B cell (primary cell): ENCODE measurements at regions not wholly inside any gene's neighbourhood (a gene's known extent, or its start where the extent isn't known, plus 50 kb on each side); places are given as distances from the start of the nearest gene placed in this dataset.

Experiments
- ATAC-seq: fragments of 200-7000 bp; cut with Tn5 transposase; one replicate; pipeline ENCODE4 v1.10.0; 2021; ENCODE audit warnings: low read depth, mild to moderate bottlenecking, moderate number of reproducible peaks, moderate library complexity
- CTCF ChIA-PET: fragments of 350-600 bp; sonication (Branson Sonifier 250); formaldehyde crosslinking; loops from one replicate; lab custom pipeline; 2021; ENCODE audit warnings: antibody characterized with exemption, inconsistent platforms; lab: Charles Lee
- POLR2A ChIA-PET: fragments of 350-600 bp; sonication (Branson Sonifier 250); formaldehyde crosslinking; loops from one replicate; lab custom pipeline; 2021; ENCODE audit warnings: antibody characterized with exemption; lab: Charles Lee
- DNase-seq: peaks from one replicate; pipeline ENCODE4 v3.0.0; 2013
- H2AFZ ChIP-seq: 2 replicates; pipeline ENCODE4 v1.6.1; 2012; ENCODE audit warnings: mild to moderate bottlenecking, low read depth, low read length; ENCODE audit not compliant: insufficient read depth, poor library complexity, severe bottlenecking
- H3K27ac ChIP-seq, 2 donors: 1 replicate in 1 of 2; 2 replicates in 1 of 2; pipeline ENCODE4 v1.5.1; 2012 to 2013; ENCODE audit warnings: low read length in 2 of 2, mild to moderate bottlenecking in 2 of 2, moderate library complexity in 1 of 2
- H3K27me3 ChIP-seq, 4 experiments: fragments of 200-600 bp in 1 of 4; sonication (generic) in 1 of 4; replicated peaks in 1 of 4; 1 replicate in 2 of 4; 2 replicates in 2 of 4; pipeline versions ENCODE4 v1.6.1 to v1.7.0; 2013 to 2016; ENCODE audit warnings: low read length in 3 of 4, mild to moderate bottlenecking in 2 of 4, mixed read lengths in 1 of 4, moderate library complexity in 1 of 4; ENCODE audit not compliant: insufficient read depth in 4 of 4, control insufficient read depth in 3 of 4; ENCODE audit errors: control extremely low read depth in 1 of 4
- H3K36me3 ChIP-seq, 2 experiments: replicated peaks in 1 of 2; 1 replicate in 1 of 2; 2 replicates in 1 of 2; pipeline versions ENCODE4 v1.6.1 to v1.7.1; 2013; ENCODE audit warnings: low read length in 1 of 2; ENCODE audit not compliant: insufficient read depth in 2 of 2, control insufficient read depth in 1 of 2; ENCODE audit errors: control extremely low read depth in 1 of 2, extremely low read depth in 1 of 2
- H3K4me1 ChIP-seq, 2 donors: fragments of 200-600 bp in 1 of 2; sonication (generic) in 1 of 2; 1 replicate in 1 of 2; 2 replicates in 1 of 2; pipeline versions ENCODE4 v1.5.1 to v1.6.1; 2013 to 2017; ENCODE audit warnings: low read length in 2 of 2; ENCODE audit not compliant: control insufficient read depth in 2 of 2, insufficient read depth in 2 of 2
- H3K4me2 ChIP-seq: replicated peaks from 2 replicates; pipeline ENCODE3; 2012; ENCODE audit warnings: mild to moderate bottlenecking, low read depth, low read length; ENCODE audit not compliant: poor library complexity, severe bottlenecking
- H3K4me3 ChIP-seq, 5 experiments: fragments of 200-600 bp in 1 of 5; sonication (generic) in 1 of 5; 1 replicate in 3 of 5; 2 replicates in 2 of 5; pipeline versions ENCODE4 v1.5.1 to v1.7.0; 2011 to 2016; ENCODE audit warnings: low read length in 4 of 5, mild to moderate bottlenecking in 4 of 5, low read depth in 2 of 5, control low read depth in 1 of 5, moderate library complexity in 1 of 5; ENCODE audit not compliant: insufficient read depth in 1 of 5; ENCODE audit errors: control extremely low read depth in 1 of 5, extremely low read depth in 1 of 5
- H3K79me2 ChIP-seq: fragments of 200-600 bp; sonication (generic); one replicate; pipeline ENCODE4 v1.6.0; 2016; ENCODE audit warnings: low read length; ENCODE audit not compliant: control insufficient read depth, insufficient read depth
- H3K9ac ChIP-seq: fragments of 200-600 bp; sonication (generic); 2 replicates; pipeline ENCODE4 v1.6.1; 2017; ENCODE audit warnings: mild to moderate bottlenecking, low read length, moderate library complexity
- H3K9me3 ChIP-seq, 3 donors: one replicate each; pipeline versions ENCODE4 v1.6.1 to v1.7.1; 2013; ENCODE audit warnings: low read length in 2 of 3; ENCODE audit not compliant: control insufficient read depth in 2 of 3, insufficient read depth in 1 of 3; ENCODE audit errors: control extremely low read depth in 1 of 3
- H4K20me1 ChIP-seq: 2 replicates; pipeline ENCODE4 v1.6.0; 2012; ENCODE audit warnings: mild to moderate bottlenecking, low read length; ENCODE audit not compliant: insufficient read depth, control insufficient read depth, poor library complexity, severe bottlenecking
- H3K27ac Mint-ChIP-seq: one replicate; pipeline ENCODE4 v1.8.0; 2021; ENCODE audit warnings: mixed read lengths
- H3K27me3 Mint-ChIP-seq: one replicate; pipeline ENCODE4 v1.8.0; 2021; ENCODE audit warnings: mixed read lengths
- H3K4me1 Mint-ChIP-seq: one replicate; pipeline ENCODE4 v1.8.0; 2021; ENCODE audit warnings: mixed read lengths
- H3K4me3 Mint-ChIP-seq: one replicate; pipeline ENCODE4 v1.8.0; 2021; ENCODE audit warnings: mixed read lengths
- H3K9me3 Mint-ChIP-seq: one replicate; pipeline ENCODE4 v1.8.0; 2022; ENCODE audit warnings: mixed read lengths; ENCODE audit not compliant: insufficient read depth
- EZH2 ChIP-seq: IDR thresholded peaks from 2 replicates; pipeline ENCODE4 v1.6.1; 2012; ENCODE audit warnings: borderline replicate concordance, low read depth, mild to moderate bottlenecking, moderate library complexity, low read length; ENCODE audit not compliant: insufficient read depth, poor library complexity, severe bottlenecking
- WGBS: methylation state at CpG from one replicate; pipeline ENCODE4 v1.1.5; 2013; ENCODE audit warnings: missing lambda C conversion rate; ENCODE audit not compliant: insufficient coverage; 5-methylcytosine and 5-hydroxymethylcytosine counted together
- intact Hi-C: fragments of 100-400 bp; cut with micrococcal nuclease; formaldehyde crosslinking; loops from one replicate; pipeline ENCODE4 v1.10.0; 2022
- TF ChIP-seq, protein P1 (sequence below): fragments of 200-600 bp; IDR thresholded peaks from one replicate; pipeline ENCODE4 v1.8.0; 2022; ENCODE audit warnings: antibody characterized with exemption, mild to moderate bottlenecking

- Histone ChIP-seq H3K4me1 (no peaks in the 10 kb centered on the region), H4K20me1 (no peaks in the 10 kb centered on the region), H3K36me3 (no peaks in the 10 kb centered on the region), H3K9me3 (peaks cover 0 to 3% (median 0%) of the 10 kb centered on the region in 3 donors), H2AFZ (no peak overlapping the region), H3K4me3 (no peak overlapping the region), H3K27ac (no peak overlapping the region), H3K4me2 (no peak overlapping the region), H3K79me2 (no peaks in the 10 kb centered on the region), H3K27me3 (no peaks in the 10 kb centered on the region), H3K9ac (no peak overlapping the region)
- Mint-ChIP-seq H3K4me1 (no peaks in the 10 kb centered on the region), H3K27me3 (no peaks in the 10 kb centered on the region), H3K27ac (no peak overlapping the region), H3K9me3 (peaks cover 2% of the 10 kb centered on the region), H3K4me3 (no peak overlapping the region)
- intact Hi-C loops = no loop called here
- 95% methylated on average over 6 of the region's 6 CpGs for WGBS
- DNase-seq (no peak), ATAC-seq (no peak)
- ChIA-PET POLR2A (no interaction called here), CTCF (no interaction called here)
- no peak for TF ChIP-seq EZH2
- TF ChIP-seq, protein P1, sequence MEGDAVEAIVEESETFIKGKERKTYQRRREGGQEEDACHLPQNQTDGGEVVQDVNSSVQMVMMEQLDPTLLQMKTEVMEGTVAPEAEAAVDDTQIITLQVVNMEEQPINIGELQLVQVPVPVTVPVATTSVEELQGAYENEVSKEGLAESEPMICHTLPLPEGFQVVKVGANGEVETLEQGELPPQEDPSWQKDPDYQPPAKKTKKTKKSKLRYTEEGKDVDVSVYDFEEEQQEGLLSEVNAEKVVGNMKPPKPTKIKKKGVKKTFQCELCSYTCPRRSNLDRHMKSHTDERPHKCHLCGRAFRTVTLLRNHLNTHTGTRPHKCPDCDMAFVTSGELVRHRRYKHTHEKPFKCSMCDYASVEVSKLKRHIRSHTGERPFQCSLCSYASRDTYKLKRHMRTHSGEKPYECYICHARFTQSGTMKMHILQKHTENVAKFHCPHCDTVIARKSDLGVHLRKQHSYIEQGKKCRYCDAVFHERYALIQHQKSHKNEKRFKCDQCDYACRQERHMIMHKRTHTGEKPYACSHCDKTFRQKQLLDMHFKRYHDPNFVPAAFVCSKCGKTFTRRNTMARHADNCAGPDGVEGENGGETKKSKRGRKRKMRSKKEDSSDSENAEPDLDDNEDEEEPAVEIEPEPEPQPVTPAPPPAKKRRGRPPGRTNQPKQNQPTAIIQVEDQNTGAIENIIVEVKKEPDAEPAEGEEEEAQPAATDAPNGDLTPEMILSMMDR = no peak
Observed at GRCh38 chr5:61912559-61912958, 393.4 kb upstream of the KIF2A start.

GRCh38 chr5:61915646-61916045 is 390.4 kb upstream of the KIF2A start:
- ChIA-PET POLR2A (no interaction called here), CTCF (no interaction called here)
- no peak overlapping the region for H3K27ac Mint-ChIP-seq
- Histone ChIP-seq H3K79me2 (no peaks in the 10 kb centered on the region), H3K27me3 (no peaks in the 10 kb centered on the region), H3K9ac (no peak overlapping the region), H3K4me2 (no peak overlapping the region), H3K4me3 (no peak overlapping the region), H2AFZ (no peak overlapping the region), H3K27ac (no peak overlapping the region), H3K36me3 (no peaks in the 10 kb centered on the region), H3K4me1 (no peaks in the 10 kb centered on the region), H4K20me1 (no peaks in the 10 kb centered on the region), H3K9me3 (peaks cover 0 to 3% (median 0%) of the 10 kb centered on the region in 3 donors)
- H3K4me1 Mint-ChIP-seq = no peaks in the 10 kb centered on the region
- DNase-seq (no peak), ATAC-seq (no peak)
- intact Hi-C loops = no loop called here
- peaks cover 4% of the 10 kb centered on the region for H3K27me3 Mint-ChIP-seq
- TF ChIP-seq, protein P1 = no peak
- TF ChIP-seq EZH2 = no peak
- 80% methylated on average over 1 of the region's 4 CpGs for WGBS
- no peak overlapping the region for H3K4me3 Mint-ChIP-seq
- H3K9me3 Mint-ChIP-seq = peaks cover 2% of the 10 kb centered on the region
